MCF 10A (cell line): ENCODE measurements at regions not wholly inside any gene's neighbourhood (a gene's known extent, or its start where the extent isn't known, plus 50 kb on each side); places are given as distances from the start of the nearest gene placed in this dataset.
A peak's percentile ranks its signal among the peaks of the same experiment; 100 is the strongest.

Experiments
- BruUV-seq: library from RNA; stranded (reverse); fragments of 400-500 nt; replicated peaks from 2 replicates; lab custom pipeline; 2021; lab: Mats Ljungman, UMichigan
- CTCF ChIA-PET: fragments of 300-600 bp; sonication (Branson Sonifier 250); formaldehyde crosslinking; extraction: SDS; loops from one replicate; lab custom pipeline; 2021; ENCODE audit warnings: antibody characterized with exemption, inconsistent platforms; lab: Yijun Ruan, JAX
- POLR2A ChIA-PET: fragments of 300-600, 350-650 bp; sonication (Branson Sonifier 250); formaldehyde crosslinking; extraction: SDS; loops from one replicate; lab custom pipeline; 2020; ENCODE audit warnings: antibody characterized with exemption, inconsistent platforms; lab: Yijun Ruan, JAX
- DNase-seq: peaks from one replicate; pipeline ENCODE4 v3.0.0-alpha.2; 2018; ENCODE audit not compliant: unreplicated experiment
- H3K27ac Mint-ChIP-seq: one replicate; pipeline ENCODE4 v1.8.0; 2022; ENCODE audit warnings: mild to moderate bottlenecking, low read depth, mixed read lengths; ENCODE audit not compliant: unreplicated experiment
- H3K27me3 Mint-ChIP-seq: one replicate; pipeline ENCODE4 v1.8.0; 2022; ENCODE audit warnings: mixed read lengths; ENCODE audit not compliant: insufficient read depth, unreplicated experiment
- H3K36me3 Mint-ChIP-seq: one replicate; pipeline ENCODE4 v1.8.0; 2022; ENCODE audit warnings: mild to moderate bottlenecking, moderate library complexity, mixed read lengths; ENCODE audit not compliant: insufficient read depth, unreplicated experiment
- H3K4me1 Mint-ChIP-seq: one replicate; pipeline ENCODE4 v1.8.0; 2022; ENCODE audit warnings: mixed read lengths; ENCODE audit not compliant: insufficient read depth, unreplicated experiment
- H3K4me3 Mint-ChIP-seq: one replicate; pipeline ENCODE4 v1.8.0; 2022; ENCODE audit warnings: mild to moderate bottlenecking, moderate library complexity, mixed read lengths; ENCODE audit not compliant: unreplicated experiment
- H3K9me3 Mint-ChIP-seq: one replicate; pipeline ENCODE4 v1.8.0; 2022; ENCODE audit warnings: mixed read lengths; ENCODE audit not compliant: unreplicated experiment
- CTCF ChIP-seq: fragments of 200-600 bp; IDR thresholded peaks from one replicate; pipeline ENCODE4 v1.8.0; 2022; ENCODE audit warnings: antibody characterized with exemption, mild to moderate bottlenecking; ENCODE audit not compliant: unreplicated experiment
- intact Hi-C: fragments of 100-400 bp; cut with micrococcal nuclease; formaldehyde crosslinking; loops from 2 replicates; pipeline ENCODE4 v1.14.1; 2022

GRCh38 chr3:31247850-31248562 is 284.7 kb upstream of the STT3B start:
- H3K27ac Mint-ChIP-seq, result no peak overlapping the region
- ChIA-PET POLR2A (interaction anchor here (1.4 kb wide), 1 partner anchor 12 kb away, joined by 4 read pairs; no protein-coding TSS in a partner anchor), CTCF (no interaction called here)
- H3K9me3 Mint-ChIP-seq, result peaks cover 7% of the 10 kb centered on the region
- TF ChIP-seq CTCF, result no peak
- peaks cover 5% of the 10 kb centered on the region for H3K4me1 Mint-ChIP-seq
- intact Hi-C loops, result no loop called here
- no peaks in the 10 kb centered on the region for H3K36me3 Mint-ChIP-seq
- no TSS peak for BruUV-seq
- no peaks in the 10 kb centered on the region for H3K27me3 Mint-ChIP-seq
- DNase-seq, result peak; percentile 48
- H3K4me3 Mint-ChIP-seq, result no peak overlapping the region

- Mint-ChIP-seq H3K4me3 (no peak overlapping the region), H3K27me3 (no peaks in the 10 kb centered on the region), H3K27ac (no peak overlapping the region), H3K36me3 (no peaks in the 10 kb centered on the region), H3K9me3 (peaks cover 7% of the 10 kb centered on the region), H3K4me1 (peaks cover 6% of the 10 kb centered on the region)
- ChIA-PET CTCF (no interaction called here), POLR2A (no interaction called here)
- intact Hi-C loops, result no loop called here
- BruUV-seq, result no TSS peak
- no peak for DNase-seq
- no peak for TF ChIP-seq CTCF
These were observed 284.1 kb upstream of the STT3B start for GRCh38 chr3:31248563-31248992.

GRCh38 chr3:31249545-31249944 is 283.2 kb upstream of the STT3B start:
- intact Hi-C loops, result no loop called here
- H3K9me3 Mint-ChIP-seq, result peaks cover 7% of the 10 kb centered on the region
- no peaks in the 10 kb centered on the region for H3K27me3 Mint-ChIP-seq
- BruUV-seq, result no TSS peak
- POLR2A ChIA-PET, result no interaction called here
- no peaks in the 10 kb centered on the region for H3K36me3 Mint-ChIP-seq
- no peak for TF ChIP-seq CTCF
- H3K4me3 Mint-ChIP-seq, result no peak overlapping the region
- no peak overlapping the region for H3K27ac Mint-ChIP-seq
- peaks cover 11% of the 10 kb centered on the region for H3K4me1 Mint-ChIP-seq
- CTCF ChIA-PET, result interaction anchor here (0.7 kb wide), 1 partner anchor 214 kb away, joined by 5 read pairs; no protein-coding TSS in a partner anchor
- DNase-seq, result no peak

- H3K27ac Mint-ChIP-seq, result no peak overlapping the region
- H3K4me3 Mint-ChIP-seq, result no peak overlapping the region
- DNase-seq, result peak; percentile 29
- ChIA-PET CTCF (no interaction called here), POLR2A (no interaction called here)
- H3K4me1 Mint-ChIP-seq, result peaks cover 11% of the 10 kb centered on the region
- H3K27me3 Mint-ChIP-seq, result no peaks in the 10 kb centered on the region
- H3K9me3 Mint-ChIP-seq, result peaks cover 7% of the 10 kb centered on the region
- intact Hi-C loops, result loop anchor here (10.0 kb wide), 1 partner anchor 285 kb away; the partner anchor contains the start of gene STT3B
- no peak for TF ChIP-seq CTCF
- H3K36me3 Mint-ChIP-seq, result no peaks in the 10 kb centered on the region
- no TSS peak for BruUV-seq
These were observed 282.5 kb upstream of the STT3B start for GRCh38 chr3:31250116-31250777.
